ENCODE measurements at regions not wholly inside any gene's neighbourhood (a gene's known extent, or its start where the extent isn't known, plus 50 kb on each side); places are given as distances from the start of the nearest gene placed in this dataset.

- Mint-ChIP-seq H3K9me3 (peaks cover 0 to 3% of the 10 kb centered on the region in 2 experiments; a peak in 1 of 5 replicates), H3K4me1 (no peaks in the 10 kb centered on the region)
- H3K9me3 ChIP-seq (ENCODE audit: control insufficient read depth, low read depth, low read length), result no peaks in the 10 kb centered on the region
Observed at GRCh38 chr18:51687845-51688585, 490.5 kb upstream of the MEX3C start.

More at GRCh38 chr18:51687845-51688585, 490.5 kb upstream of the MEX3C start:
- Histone ChIP-seq H2BK20ac (ENCODE audit: low read depth, low read length, poor library complexity, severe bottlenecking) (no peak overlapping the region), H3T11ph (ENCODE audit: low read length) (no peak overlapping the region), H3K9ac (ENCODE audit: extremely low read depth, insufficient read length, low read length) (no peak overlapping the region), H2BK5ac (ENCODE audit: insufficient read length, low read length) (no peak overlapping the region), H2AK5ac (ENCODE audit: insufficient read length, low read length) (no peak overlapping the region), H2BK120ac (ENCODE audit: low read depth, low read length, poor library complexity, severe bottlenecking) (no peak overlapping the region), H3K27me3 (ENCODE audit: insufficient read depth, low read length) (no peaks in the 10 kb centered on the region), H3K79me2 (ENCODE audit: insufficient read depth, low read length) (no peaks in the 10 kb centered on the region), H3K14ac (ENCODE audit: insufficient read depth, low read length) (no peak overlapping the region), H3K18ac (ENCODE audit: insufficient read length, low read depth, low read length) (no peak overlapping the region), H4K20me1 (ENCODE audit: control insufficient read depth, insufficient read depth, insufficient read length) (no peaks in the 10 kb centered on the region), H2BK12ac (ENCODE audit: insufficient read length, low read depth, low read length) (no peak overlapping the region), H3K4ac (ENCODE audit: low read depth, low read length) (no peak overlapping the region), H4K8ac (replicated peaks; ENCODE audit: insufficient read length, low read depth, low read length) (no peak overlapping the region), H3K4me1 (ENCODE audit: insufficient read depth, low read length) (no peaks in the 10 kb centered on the region), H3K23me2 (ENCODE audit: insufficient read length, low read depth, low read length, poor library complexity, severe bottlenecking) (no peaks in the 10 kb centered on the region), H4K5ac (ENCODE audit: insufficient read length, low read depth, low read length) (no peak overlapping the region), H3K27ac (ENCODE audit: insufficient read length, low read depth, low read length) (no peak overlapping the region), H3K4me2 (ENCODE audit: insufficient read depth, insufficient read length, low read length) (no peak overlapping the region), H3K79me1 (ENCODE audit: insufficient read depth, low read depth, low read length, poor library complexity, severe bottlenecking) (no peaks in the 10 kb centered on the region), H3K56ac (ENCODE audit: insufficient read length, low read depth, low read length) (no peak overlapping the region), H3K23ac (ENCODE audit: insufficient read length, low read depth, low read length) (no peak overlapping the region), H2BK15ac (ENCODE audit: low read depth, low read length) (no peak overlapping the region), H4K91ac (ENCODE audit: insufficient read length, low read depth, low read length) (no peak overlapping the region), H2AFZ (ENCODE audit: low read length) (no peak overlapping the region)
- Mint-ChIP-seq H3K36me3 (ENCODE audit: insufficient read depth in 1 of 3, low read depth in 3 of 3) (no peaks in the 10 kb centered on the region), H3K27ac (no peak overlapping the region), H3K4me3 (no peak overlapping the region), H3K27me3 (ENCODE audit: low read depth) (no peaks in the 10 kb centered on the region)
- no CpG with 5 or more reads among the region's 2 CpGs for WGBS (ENCODE audit: extremely low coverage, insufficient read length, low lambda C conversion rate)
- TF ChIP-seq CTCF (conservative IDR thresholded peaks at IDR 0.05), result no peak
- DNase-seq, result no peak
